Stimulated activated CD4-positive, alpha-beta T cell treated with anti-CD3 and anti-CD28 coated beads, Interleukin-12 subunit alpha, Interleukin-12 subunit beta, amount 100 ng/mL, for 48 hours (primary cell): ENCODE measurements at regions not wholly inside any gene's neighbourhood (a gene's known extent, or its start where the extent isn't known, plus 50 kb on each side); places are given as distances from the start of the nearest gene placed in this dataset.
"Not testable (repeated sequence)": the region's sequence is repeated elsewhere in the genome, so short reads cannot be mapped to it uniquely, and the experiment has no call there.

ENCODE experiments used
- DNase-seq, 3 donors: peaks; one replicate each; pipeline ENCODE4 v3.0.0-alpha.2; 2020; ENCODE audit warnings: low read depth in 2 of 3, low spot score in 1 of 3

DNA sequence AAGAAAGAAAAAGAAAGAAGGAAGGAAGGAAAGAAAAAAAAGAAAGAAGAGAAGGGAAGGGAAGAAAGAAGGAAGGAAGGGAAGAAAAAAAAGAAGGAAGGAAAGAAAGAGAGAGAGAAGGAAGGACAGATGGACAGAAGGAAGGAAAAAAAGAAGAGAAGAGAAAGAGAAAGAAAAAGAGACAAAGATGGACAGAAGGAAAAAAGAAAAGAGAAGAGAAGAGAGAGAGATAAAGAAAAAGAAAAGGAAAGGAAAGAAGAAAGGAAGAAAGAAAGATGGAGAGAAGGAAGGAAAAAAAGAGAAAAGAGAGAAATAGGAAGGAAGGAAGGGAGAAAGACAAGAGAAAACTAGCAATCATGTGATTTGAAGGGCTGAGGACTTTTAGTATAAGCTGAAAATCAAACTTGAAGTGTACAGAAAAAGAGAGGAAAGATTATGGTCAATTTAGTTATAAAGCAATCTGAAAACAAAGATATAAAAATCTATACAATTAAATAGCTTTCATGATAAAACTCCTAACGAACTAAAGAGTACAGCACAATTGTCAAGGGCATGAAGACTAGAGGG is 115.3 kb downstream of the LTN1 start:
- no peak for DNase-seq

- DNase-seq, result no peak
These were observed 117.6 kb downstream of the LTN1 start for GRCh38 chr21:28875078-28875477.

- no peak for DNase-seq
These were observed 120.5 kb downstream of the LTN1 start for GRCh38 chr21:28872218-28872617.

GRCh38 chr21:28871388-28872010 is 121.2 kb downstream of the LTN1 start:
- no peak for DNase-seq

DNA sequence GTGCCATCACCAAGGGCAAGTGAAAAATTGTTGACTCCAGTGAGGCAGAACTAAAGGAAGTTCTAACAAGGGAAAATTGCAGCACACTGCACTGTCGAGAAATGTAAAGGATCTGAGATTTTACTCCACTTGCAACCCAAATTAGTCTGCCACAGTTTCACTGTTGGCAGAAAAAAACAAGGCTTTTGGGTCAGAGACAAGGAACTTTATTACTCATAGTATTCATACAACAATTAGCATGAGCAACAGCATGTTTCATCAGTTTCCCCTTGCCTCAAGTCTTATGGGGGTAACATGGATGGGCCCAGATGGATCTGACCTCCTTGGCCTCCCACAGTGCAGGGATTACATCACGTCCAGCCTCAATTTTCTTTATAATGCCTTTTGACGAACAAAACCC is 125.3 kb downstream of the LTN1 start:
- DNase-seq, result no peak

DNA sequence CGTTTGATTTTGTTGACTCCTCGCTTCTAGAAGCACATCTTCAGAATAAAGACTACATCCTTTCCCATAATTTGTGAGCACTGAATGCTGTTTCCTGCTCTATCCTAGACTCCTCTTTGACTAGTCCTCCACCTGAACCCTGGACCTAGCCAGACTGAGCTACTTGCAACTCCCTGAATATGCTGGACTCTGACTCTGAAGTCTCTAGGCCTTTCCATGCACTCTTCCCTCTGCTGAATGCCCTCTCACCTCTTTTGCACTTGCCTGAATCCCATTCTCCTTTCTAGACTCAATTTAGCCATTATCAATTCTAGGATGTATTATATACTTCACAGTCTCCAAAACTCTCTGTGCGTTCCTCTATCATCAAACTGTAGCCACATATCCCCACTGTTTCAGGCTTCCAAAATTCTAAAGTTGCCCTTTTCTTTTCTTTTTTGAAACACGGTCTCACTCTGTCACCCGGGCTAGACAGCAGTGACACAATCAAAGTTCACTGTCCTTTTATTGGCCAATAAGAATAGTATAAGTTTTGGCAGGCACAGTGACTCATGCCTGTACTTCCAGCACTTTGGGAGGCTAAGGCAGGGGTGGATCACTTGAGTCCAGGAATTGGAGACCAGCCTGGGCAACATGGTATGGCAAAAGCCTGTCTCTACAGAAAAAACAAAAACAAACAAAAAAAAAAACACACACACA is 127.0 kb downstream of the LTN1 start:
- DNase-seq, result no peak

DNA sequence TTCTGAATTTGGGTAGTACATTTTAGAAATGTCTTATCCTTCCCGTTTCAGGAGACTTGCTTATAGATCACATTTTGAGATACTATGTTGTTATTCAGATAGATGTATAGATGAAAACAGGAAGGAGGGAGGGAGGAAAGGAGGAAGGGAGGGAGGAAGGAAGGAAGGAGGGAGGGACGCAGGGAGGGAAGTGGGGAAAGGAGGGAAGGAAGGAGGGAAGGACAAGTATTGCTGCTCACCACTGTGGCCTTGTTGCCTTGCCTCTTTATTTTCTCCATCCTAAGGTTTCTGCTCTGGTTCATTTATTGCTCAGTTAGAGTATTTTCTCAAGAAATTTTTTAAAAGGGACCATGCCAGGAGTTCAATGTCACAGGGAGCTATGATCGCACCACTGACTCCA is 134.3 kb downstream of the LTN1 start:
- DNase-seq, result no peak

- no peak for DNase-seq
These were observed 134.9 kb downstream of the LTN1 start for GRCh38 chr21:28857752-28858151.

GRCh38 chr21:28856588-28857250 is 136.0 kb downstream of the LTN1 start:
- no peak for DNase-seq

- DNase-seq, result no peak
These were observed 140.0 kb downstream of the LTN1 start for GRCh38 chr21:28852706-28853105.

DNA sequence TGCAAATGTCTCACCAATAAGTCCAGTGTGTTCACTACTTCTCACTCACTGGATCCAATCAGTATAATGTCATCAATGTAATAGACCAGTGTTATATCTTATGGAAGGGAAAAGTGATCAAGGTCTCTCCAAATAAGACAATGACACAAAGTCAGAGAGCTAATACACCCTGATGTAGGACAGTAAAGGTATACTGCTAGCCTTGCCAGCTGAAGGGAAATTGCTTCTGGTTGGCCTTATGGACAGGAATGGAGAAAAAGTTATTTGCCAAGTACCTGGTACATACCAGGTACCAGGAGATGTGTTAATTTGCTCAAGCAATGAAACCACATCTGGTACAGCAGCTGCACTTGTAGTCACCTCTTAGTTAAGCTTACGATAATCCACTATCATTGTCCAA is 141.0 kb downstream of the LTN1 start:
- DNase-seq, result no peak

DNA sequence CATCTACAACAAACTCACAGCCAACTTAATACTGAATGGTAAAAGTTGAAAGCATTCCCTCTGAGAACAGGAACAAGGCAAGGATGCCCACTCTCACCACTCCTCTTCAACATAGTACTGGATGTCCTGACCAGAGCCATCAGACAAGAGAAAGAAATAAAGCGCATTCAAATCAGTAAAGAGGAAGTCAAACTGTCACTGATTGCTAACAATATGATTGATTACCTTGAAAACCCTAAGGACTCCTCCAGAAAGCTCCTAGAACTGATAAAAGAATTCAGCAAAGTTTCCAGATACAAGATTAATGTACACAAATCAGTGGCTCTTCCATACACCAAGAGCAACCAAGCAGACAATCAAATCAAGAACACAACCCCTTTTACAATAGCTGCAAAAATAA is 153.4 kb downstream of the LTN1 start:
- DNase-seq, result not testable (repeated sequence)

DNA sequence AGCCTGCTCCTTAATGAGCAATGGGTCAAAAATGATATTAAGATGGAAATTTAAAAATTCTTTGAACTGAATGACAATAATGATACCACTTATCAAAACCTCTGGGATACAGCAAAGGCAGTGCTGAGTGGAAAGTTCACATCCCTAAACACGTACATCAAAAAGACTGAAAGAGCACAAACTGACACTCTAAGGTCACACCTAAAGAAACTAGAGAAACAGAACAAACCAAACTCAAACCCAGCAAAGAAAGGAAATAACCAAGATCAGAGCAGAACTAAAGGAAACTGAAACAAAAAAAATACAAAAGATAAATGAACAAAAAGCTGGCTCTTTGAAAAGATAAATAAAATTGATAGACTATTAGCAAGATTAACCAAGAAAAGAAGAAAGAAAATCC is 155.3 kb downstream of the LTN1 start:
- not testable (repeated sequence) for DNase-seq

- DNase-seq, result not testable (repeated sequence)
These were observed 156.1 kb downstream of the LTN1 start for GRCh38 chr21:28836588-28836987.

DNA sequence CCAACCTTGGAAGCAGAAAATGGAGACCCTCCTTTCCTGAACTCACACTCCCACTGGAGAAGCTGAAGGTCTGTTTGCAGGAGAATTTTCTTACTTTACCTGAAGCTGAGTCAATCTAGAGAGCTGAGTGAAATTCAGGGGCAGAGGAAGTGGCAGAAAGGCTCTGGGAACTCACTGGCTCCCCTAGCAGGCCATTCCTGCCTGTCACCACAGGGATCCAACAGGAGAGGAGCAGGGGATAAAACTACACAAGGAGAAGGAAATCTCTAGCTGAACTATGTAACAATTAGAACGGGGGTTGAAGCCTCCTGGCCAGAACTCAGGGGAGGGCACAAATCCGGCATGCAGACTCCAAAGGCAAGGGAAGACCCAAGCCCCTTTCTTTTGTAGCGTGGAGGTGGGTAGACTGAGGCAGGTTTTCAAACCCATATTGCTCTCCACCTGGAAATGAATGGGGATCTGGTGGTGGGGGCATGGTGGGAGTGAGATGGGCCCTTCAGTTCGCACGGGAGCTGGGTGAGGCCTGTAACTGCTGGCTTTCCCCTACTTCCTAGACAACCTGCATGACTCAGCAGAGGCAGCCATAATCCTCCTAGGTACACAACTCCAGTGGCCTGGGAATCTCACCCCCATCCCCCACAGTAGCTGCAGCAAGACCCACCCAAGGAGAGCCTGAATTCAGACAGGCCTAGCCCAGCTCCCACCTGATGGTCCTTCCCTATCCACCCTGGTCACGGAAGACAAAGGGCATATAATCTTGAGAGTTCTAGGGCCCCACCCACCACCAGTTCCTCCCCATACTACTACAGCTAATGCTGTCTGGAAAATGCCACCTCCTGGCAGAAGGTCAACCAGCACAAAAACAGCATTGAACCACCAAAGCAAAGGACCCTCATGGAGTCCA is 158.1 kb downstream of the LTN1 start:
- no peak for DNase-seq

DNA sequence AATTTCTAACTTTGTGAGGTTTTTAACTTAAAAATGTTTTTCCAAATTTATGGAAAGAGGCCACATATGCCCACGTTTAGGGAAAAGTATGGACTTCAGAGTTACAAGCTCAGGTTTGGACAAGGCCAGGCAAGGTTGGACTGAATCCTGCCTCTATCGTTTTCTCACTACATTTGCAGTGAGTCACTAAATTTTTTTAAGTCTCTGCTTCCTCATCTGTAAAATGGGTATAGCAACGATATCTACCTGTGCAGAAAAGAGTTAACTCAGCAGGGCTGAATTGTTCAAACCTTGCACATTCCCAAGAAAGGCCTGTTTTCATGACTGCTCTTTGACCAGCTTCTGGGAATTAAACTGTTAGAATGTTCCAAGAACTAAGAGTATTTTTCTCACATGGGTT is 159.1 kb downstream of the LTN1 start:
- no peak for DNase-seq

- no peak for DNase-seq
These were observed 159.5 kb downstream of the LTN1 start for GRCh38 chr21:28833182-28833581.

- no peak for DNase-seq
These were observed 160.0 kb downstream of the LTN1 start for GRCh38 chr21:28832715-28833061.

DNA sequence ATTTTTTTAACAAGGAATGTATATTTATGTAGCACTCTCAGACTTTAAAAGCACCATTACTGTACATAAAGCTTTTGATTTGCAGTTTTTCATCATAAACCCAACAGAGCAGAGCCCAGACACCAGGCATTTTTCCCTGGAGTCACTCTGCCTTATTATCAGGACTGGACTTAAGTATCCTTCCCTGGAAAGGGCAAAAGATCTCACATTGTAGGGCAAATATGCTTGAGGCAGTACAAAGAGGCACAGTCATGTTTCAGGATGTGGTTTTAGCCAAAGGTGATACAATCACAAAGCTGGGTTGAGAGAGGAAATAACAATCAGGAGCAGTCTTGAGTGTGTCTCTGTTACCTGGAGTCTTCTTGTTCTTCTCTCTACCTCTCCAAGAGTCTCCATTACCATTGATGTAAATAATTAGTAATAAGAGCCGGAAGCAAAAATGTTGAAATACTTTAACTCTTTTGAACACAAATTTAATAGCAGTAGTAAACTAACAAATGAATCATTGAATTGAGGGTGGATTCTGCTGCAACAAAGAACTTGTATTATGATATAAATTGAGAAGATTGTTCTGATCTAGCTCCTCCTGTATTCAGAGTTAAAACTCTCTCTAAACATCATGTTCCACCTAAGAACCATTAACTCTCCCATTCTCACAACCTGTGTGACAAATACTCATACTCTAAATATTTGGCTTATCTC is 160.5 kb downstream of the LTN1 start:
- DNase-seq, result no peak

- no peak for DNase-seq
These were observed 163.7 kb downstream of the LTN1 start for GRCh38 chr21:28828981-28829380.

GRCh38 chr21:28828021-28828420 is 164.7 kb downstream of the LTN1 start:
- no peak for DNase-seq
